ENCODE measurements at regions not wholly inside any gene's neighbourhood (a gene's known extent, or its start where the extent isn't known, plus 50 kb on each side); places are given as distances from the start of the nearest gene placed in this dataset.
A peak's percentile ranks its signal among the peaks of the same experiment; 100 is the strongest.

- DNase-seq, result no peak
Observed at GRCh38 chr7:20021066-20021465, 196.1 kb downstream of the MACC1 start.

- no peak for DNase-seq
Observed at GRCh38 chr7:20019757-20020432, 197.3 kb downstream of the MACC1 start.

- no peak for DNase-seq
Observed at GRCh38 chr7:20016669-20017068, 200.5 kb downstream of the MACC1 start.

- no peak for DNase-seq
Observed at GRCh38 chr7:20013536-20013935, 203.6 kb downstream of the MACC1 start.

- DNase-seq, result no peak
Observed at GRCh38 chr7:20012100-20012499, 205.1 kb downstream of the MACC1 start.

- DNase-seq, result no peak
Observed at GRCh38 chr7:20010877-20011276, 206.3 kb downstream of the MACC1 start.

GRCh38 chr7:20007510-20007909 is 209.7 kb downstream of the MACC1 start:
- no peak for DNase-seq

- no peak for DNase-seq
Observed at GRCh38 chr7:20005081-20005480, 212.1 kb downstream of the MACC1 start.

- DNase-seq, result no peak
Observed at GRCh38 chr7:19999681-20000080, 217.5 kb downstream of the MACC1 start.

GRCh38 chr7:19991936-19992335 is 218.5 kb upstream of the TMEM196 start:
- no peak for DNase-seq

- no peak for DNase-seq
Observed at GRCh38 chr7:19989906-19990305, 216.5 kb upstream of the TMEM196 start.

GRCh38 chr7:19988860-19989259 is 215.4 kb upstream of the TMEM196 start:
- DNase-seq, result no peak

- DNase-seq, result no peak
Observed at GRCh38 chr7:19984231-19984632, 210.8 kb upstream of the TMEM196 start.

- peak; percentile 57 for DNase-seq
Observed at GRCh38 chr7:19982841-19983835, 209.7 kb upstream of the TMEM196 start.

GRCh38 chr7:19973581-19973980 is 200.2 kb upstream of the TMEM196 start:
- DNase-seq, result no peak

GRCh38 chr7:19972876-19973275 is 199.5 kb upstream of the TMEM196 start:
- DNase-seq, result no peak

GRCh38 chr7:19971956-19972355 is 198.5 kb upstream of the TMEM196 start:
- DNase-seq, result no peak

GRCh38 chr7:19970514-19970913 is 197.1 kb upstream of the TMEM196 start:
- no peak for DNase-seq

- no peak for DNase-seq
Observed at GRCh38 chr7:19969859-19970493, 196.6 kb upstream of the TMEM196 start.

- DNase-seq, result peak; percentile 32
Observed at GRCh38 chr7:19964246-19964645, 190.8 kb upstream of the TMEM196 start.

- no peak for DNase-seq
Observed at GRCh38 chr7:19963695-19964094, 190.3 kb upstream of the TMEM196 start.

- DNase-seq, result no peak
Observed at GRCh38 chr7:19958309-19958896, 185.0 kb upstream of the TMEM196 start.

GRCh38 chr7:19957664-19958063 is 184.2 kb upstream of the TMEM196 start:
- no peak for DNase-seq
